ENCODE measurements at regions not wholly inside any gene's neighbourhood (a gene's known extent, or its start where the extent isn't known, plus 50 kb on each side); places are given as distances from the start of the nearest gene placed in this dataset.

DNA sequence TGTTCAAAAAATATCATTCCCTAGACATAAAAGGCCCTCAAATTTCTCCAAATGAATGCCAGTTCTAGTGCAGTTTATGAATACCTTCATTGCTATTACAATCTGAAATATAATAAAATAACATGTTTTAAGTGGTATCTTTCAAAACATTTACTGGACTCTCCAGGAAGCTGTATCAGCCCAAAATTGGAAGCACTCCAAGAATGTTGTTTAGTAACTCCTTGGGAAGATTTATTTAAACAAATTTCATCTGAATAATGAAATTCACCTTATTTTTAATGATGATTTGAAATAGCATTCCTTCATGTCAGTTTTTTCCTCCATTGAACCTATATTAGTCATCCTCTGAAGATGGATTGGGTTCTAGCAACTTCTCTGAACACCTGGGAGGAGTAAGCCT is 217.2 kb upstream of the PCDH18 start:
- Histone ChIP-seq H3K9me3 (no peaks in the 10 kb centered on the region), H3K4me3 (no peak overlapping the region), H3K27me3 (replicated peaks in 1 of 7) (no peaks in the 10 kb centered on the region), H3K4me1 (no peaks in the 10 kb centered on the region), H3K36me3 (no peaks in the 10 kb centered on the region), H3K27ac (no peak overlapping the region)
- no peak for DNase-seq
- intact Hi-C loops (cut with DNase I; ENCODE audit: low total_unique reads), result no loop called here
- TF ChIP-seq POLR2AphosphoS5 (IDR thresholded peaks at IDR 0.05), result no peak

DNA sequence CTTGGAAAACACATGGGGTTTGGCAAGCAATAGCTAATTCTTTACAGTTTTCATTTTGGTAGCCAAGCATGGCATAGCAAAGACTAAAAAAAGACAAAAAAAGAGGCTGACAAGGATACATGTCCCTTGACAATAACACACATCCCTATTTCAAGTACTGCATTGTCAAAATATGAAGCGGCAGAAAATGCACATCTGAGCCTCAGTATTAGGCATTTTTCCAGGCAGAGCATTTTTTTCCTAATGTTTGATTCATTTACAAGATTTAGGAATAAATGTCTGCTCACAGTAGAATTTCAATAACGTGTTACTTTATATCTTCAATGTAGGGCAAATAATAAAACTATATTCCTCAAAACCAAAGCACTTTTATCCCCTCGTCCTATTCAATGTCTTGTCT is 216.3 kb upstream of the PCDH18 start:
- no peaks in the 10 kb centered on the region for H3K4me1 ChIP-seq
- no peaks in the 10 kb centered on the region for H3K9me3 ChIP-seq
- no peaks in the 10 kb centered on the region for H3K27me3 ChIP-seq (replicated peaks in 1 of 7)
- H3K4me3 ChIP-seq, result no peak overlapping the region
- H3K36me3 ChIP-seq, result no peaks in the 10 kb centered on the region
- no peak overlapping the region for H3K27ac ChIP-seq
- TF ChIP-seq POLR2AphosphoS5 (IDR thresholded peaks at IDR 0.05) (no peak), POLR2A (IDR thresholded peaks at IDR 0.05) (no peak)
- TF ChIP-seq, protein P1, sequence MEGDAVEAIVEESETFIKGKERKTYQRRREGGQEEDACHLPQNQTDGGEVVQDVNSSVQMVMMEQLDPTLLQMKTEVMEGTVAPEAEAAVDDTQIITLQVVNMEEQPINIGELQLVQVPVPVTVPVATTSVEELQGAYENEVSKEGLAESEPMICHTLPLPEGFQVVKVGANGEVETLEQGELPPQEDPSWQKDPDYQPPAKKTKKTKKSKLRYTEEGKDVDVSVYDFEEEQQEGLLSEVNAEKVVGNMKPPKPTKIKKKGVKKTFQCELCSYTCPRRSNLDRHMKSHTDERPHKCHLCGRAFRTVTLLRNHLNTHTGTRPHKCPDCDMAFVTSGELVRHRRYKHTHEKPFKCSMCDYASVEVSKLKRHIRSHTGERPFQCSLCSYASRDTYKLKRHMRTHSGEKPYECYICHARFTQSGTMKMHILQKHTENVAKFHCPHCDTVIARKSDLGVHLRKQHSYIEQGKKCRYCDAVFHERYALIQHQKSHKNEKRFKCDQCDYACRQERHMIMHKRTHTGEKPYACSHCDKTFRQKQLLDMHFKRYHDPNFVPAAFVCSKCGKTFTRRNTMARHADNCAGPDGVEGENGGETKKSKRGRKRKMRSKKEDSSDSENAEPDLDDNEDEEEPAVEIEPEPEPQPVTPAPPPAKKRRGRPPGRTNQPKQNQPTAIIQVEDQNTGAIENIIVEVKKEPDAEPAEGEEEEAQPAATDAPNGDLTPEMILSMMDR (IDR thresholded peaks at IDR 0.05 in 8 of 11, conservative IDR thresholded peaks at IDR 0.05 in 3 of 11), result no peak
- intact Hi-C loops (cut with DNase I; ENCODE audit: low total_unique reads), result no loop called here
- DNase-seq, result no peak
- WGBS, 5 donors, result 57 to 80% (median 68%) methylated on average over 3 of the region's 3 CpGs

DNA sequence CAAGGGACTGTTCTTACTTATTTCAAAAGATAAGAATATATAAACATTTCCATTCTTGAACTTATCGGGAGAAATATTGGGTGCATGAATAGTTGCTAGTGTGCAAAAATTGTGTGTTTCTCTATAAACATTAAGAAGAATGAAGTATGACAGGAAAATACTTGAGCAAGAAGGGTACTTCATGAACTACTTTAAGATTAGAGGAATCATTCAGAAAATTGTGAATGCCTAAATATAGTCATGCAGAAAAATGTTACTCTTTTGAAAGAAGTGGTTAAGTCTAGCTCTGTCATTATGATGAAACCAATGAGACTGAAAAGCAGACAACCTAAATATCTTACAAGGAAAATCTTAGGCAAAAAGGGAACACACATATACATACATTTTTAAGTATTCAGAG is 207.8 kb upstream of the PCDH18 start:
- H3K36me3 ChIP-seq, result no peaks in the 10 kb centered on the region
- H3K27ac ChIP-seq, result no peak overlapping the region
- WGBS, 5 donors, result 70 to 88% (median 85%) methylated on average over 1 of the region's 1 CpG
- TF ChIP-seq, protein P1 (IDR thresholded peaks at IDR 0.05 in 8 of 11, conservative IDR thresholded peaks at IDR 0.05 in 3 of 11), result no peak
- TF ChIP-seq POLR2A (IDR thresholded peaks at IDR 0.05) (no peak), POLR2AphosphoS5 (IDR thresholded peaks at IDR 0.05) (no peak)
- no peak for DNase-seq
- H3K9me3 ChIP-seq, result no peaks in the 10 kb centered on the region
- H3K4me3 ChIP-seq, result no peak overlapping the region
- H3K4me1 ChIP-seq, result no peaks in the 10 kb centered on the region
- intact Hi-C loops (cut with DNase I; ENCODE audit: low total_unique reads), result no loop called here
- H3K27me3 ChIP-seq (replicated peaks in 1 of 7), result no peaks in the 10 kb centered on the region

DNA sequence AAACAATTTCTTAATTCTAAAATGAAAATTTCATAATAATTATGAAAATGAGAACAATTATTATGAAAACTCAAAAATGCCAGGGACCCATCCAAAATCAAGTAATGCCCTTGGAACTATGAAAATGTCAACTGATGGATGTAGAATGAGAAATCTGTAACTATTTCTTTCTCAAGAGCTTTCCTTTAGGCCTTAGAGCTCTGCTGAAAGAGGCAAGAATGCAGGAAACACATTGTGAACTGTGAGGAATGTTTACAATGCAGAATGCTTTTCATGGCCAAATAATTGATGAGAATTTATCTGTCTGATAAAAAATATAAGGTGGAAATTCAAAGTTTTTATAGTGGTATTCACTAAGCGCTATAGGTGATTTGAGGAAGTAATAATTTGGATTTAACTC is 207.1 kb upstream of the PCDH18 start:
- H3K36me3 ChIP-seq, result no peaks in the 10 kb centered on the region
- TF ChIP-seq POLR2A (IDR thresholded peaks at IDR 0.05), result no peak
- TF ChIP-seq, protein P1 (IDR thresholded peaks at IDR 0.05 in 8 of 11, conservative IDR thresholded peaks at IDR 0.05 in 3 of 11), result no peak
- no peak for TF ChIP-seq POLR2AphosphoS5 (IDR thresholded peaks at IDR 0.05)
- intact Hi-C loops (cut with DNase I; ENCODE audit: low total_unique reads), result no loop called here
- H3K27me3 ChIP-seq (replicated peaks in 1 of 7), result no peaks in the 10 kb centered on the region
- no peak overlapping the region for H3K27ac ChIP-seq
- H3K4me3 ChIP-seq, result no peak overlapping the region
- no peak for DNase-seq
- WGBS, 5 donors, result 80 to 94% (median 82%) methylated on average over 1 of the region's 1 CpG
- H3K4me1 ChIP-seq, result no peaks in the 10 kb centered on the region
- H3K9me3 ChIP-seq, result peaks cover 0 to 4% (median 0%) of the 10 kb centered on the region in 8 donors

DNA sequence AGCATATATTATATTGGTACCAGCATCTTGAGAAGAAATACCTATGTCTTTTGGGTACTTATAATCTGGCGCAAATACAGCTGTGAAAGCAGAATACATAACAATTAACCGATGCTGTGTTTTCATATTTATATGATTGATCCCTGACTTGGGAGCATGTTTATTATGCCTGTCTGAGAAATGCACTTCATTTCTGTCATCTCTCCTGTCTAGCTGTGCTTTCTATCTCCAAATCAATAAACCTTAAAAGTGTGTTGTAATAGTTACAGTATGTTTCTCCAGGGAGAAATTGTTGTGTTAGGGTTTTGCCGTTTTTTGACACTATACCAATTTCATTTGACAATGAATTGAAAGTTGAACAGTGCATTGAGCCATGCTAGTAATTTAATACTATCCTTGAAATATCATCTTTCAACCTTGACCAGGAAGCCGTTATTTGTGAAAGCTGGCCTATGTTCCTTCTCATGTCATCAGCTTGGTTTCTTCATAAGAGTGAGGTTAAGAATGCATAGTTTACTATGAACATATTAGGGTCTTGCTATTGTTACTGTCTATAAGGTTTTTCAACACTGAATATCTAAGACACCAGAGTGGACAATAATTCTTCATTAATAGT is 206.2 kb upstream of the PCDH18 start:
- no peak overlapping the region for H3K4me3 ChIP-seq
- no peaks in the 10 kb centered on the region for H3K4me1 ChIP-seq
- H3K27me3 ChIP-seq (replicated peaks in 1 of 7), result no peaks in the 10 kb centered on the region
- H3K36me3 ChIP-seq, result no peaks in the 10 kb centered on the region
- WGBS, 5 donors, result 78 to 88% (median 84%) methylated on average over 4 of the region's 4 CpGs
- intact Hi-C loops (cut with DNase I; ENCODE audit: low total_unique reads), result no loop called here
- no peak for TF ChIP-seq POLR2A (IDR thresholded peaks at IDR 0.05)
- no peak for TF ChIP-seq POLR2AphosphoS5 (IDR thresholded peaks at IDR 0.05)
- TF ChIP-seq, protein P1 (IDR thresholded peaks at IDR 0.05 in 8 of 11, conservative IDR thresholded peaks at IDR 0.05 in 3 of 11), result no peak
- H3K27ac ChIP-seq, result no peak overlapping the region
- DNase-seq, result no peak
- peaks cover 0 to 11% (median 1%) of the 10 kb centered on the region in 8 donors for H3K9me3 ChIP-seq
